ENCODE measurements at regions not wholly inside any gene's neighbourhood (a gene's known extent, or its start where the extent isn't known, plus 50 kb on each side); places are given as distances from the start of the nearest gene placed in this dataset.

GRCh38 chr13:30026909-30027308, 176.5 kb upstream of the UBL3 start:
- Histone ChIP-seq H3K79me2 (ENCODE audit: control insufficient read depth, insufficient read depth, low read length) (no peaks in the 10 kb centered on the region), H3K9ac (ENCODE audit: insufficient read depth, low read length) (no peak overlapping the region), H2AFZ (ENCODE audit: low read length) (no peak overlapping the region), H4K20me1 (ENCODE audit: control insufficient read depth, extremely low read depth, insufficient read depth, low read length) (no peaks in the 10 kb centered on the region), H3K27me3 (ENCODE audit: control insufficient read depth, insufficient read depth, low read length) (no peaks in the 10 kb centered on the region), H3K4me2 (ENCODE audit: extremely low read depth, insufficient read depth, low read length) (no peak overlapping the region), H3K9me3 (ENCODE audit: control insufficient read depth, insufficient read depth, low read depth, low read length) (no peaks in the 10 kb centered on the region), H3K27ac (ENCODE audit: insufficient read depth, low read length) (no peak overlapping the region), H3K36me3 (ENCODE audit: control insufficient read depth, insufficient read depth, low read length) (no peaks in the 10 kb centered on the region), H3K4me1 (ENCODE audit: control insufficient read depth, extremely low read depth, insufficient read depth, low read length) (no peaks in the 10 kb centered on the region), H3K4me3 (replicated peaks in 1 of 4; ENCODE audit: control extremely low read depth in 1 of 4, insufficient read depth in 1 of 4, low read depth in 3 of 4, low read length in 4 of 4) (no peak overlapping the region)
- no peak for DNase-seq (ENCODE audit: low read depth in 2 of 2)
- TF ChIP-seq CTCF (conservative IDR thresholded peaks at IDR 0.05 in 1 of 2, IDR thresholded peaks at IDR 0.05 in 1 of 2; ENCODE audit: low read depth in 1 of 2, low read length in 2 of 2) = no peak
- TF ChIP-seq EZH2 (IDR thresholded peaks at IDR 0.05; ENCODE audit: low read length, missing control alignments) = no peak

- Histone ChIP-seq H3K4me2 (ENCODE audit: extremely low read depth, insufficient read depth, low read length) (peak overlapping the region; percentile 2), H3K36me3 (ENCODE audit: control insufficient read depth, insufficient read depth, low read length) (no peaks in the 10 kb centered on the region), H4K20me1 (ENCODE audit: control insufficient read depth, extremely low read depth, insufficient read depth, low read length) (no peaks in the 10 kb centered on the region), H3K79me2 (ENCODE audit: control insufficient read depth, insufficient read depth, low read length) (no peaks in the 10 kb centered on the region), H3K27me3 (ENCODE audit: control insufficient read depth, insufficient read depth, low read length) (no peaks in the 10 kb centered on the region), H3K27ac (ENCODE audit: insufficient read depth, low read length) (no peak overlapping the region), H3K4me3 (replicated peaks in 1 of 4; ENCODE audit: control extremely low read depth in 1 of 4, insufficient read depth in 1 of 4, low read depth in 3 of 4, low read length in 4 of 4) (no peak overlapping the region), H3K4me1 (ENCODE audit: control insufficient read depth, extremely low read depth, insufficient read depth, low read length) (peaks cover 2% of the 10 kb centered on the region), H3K9ac (ENCODE audit: insufficient read depth, low read length) (no peak overlapping the region), H3K9me3 (ENCODE audit: control insufficient read depth, insufficient read depth, low read depth, low read length) (no peaks in the 10 kb centered on the region), H2AFZ (ENCODE audit: low read length) (no peak overlapping the region)
- peak; percentile 68 to 91 for DNase-seq (ENCODE audit: low read depth in 2 of 2)
- TF ChIP-seq CTCF (conservative IDR thresholded peaks at IDR 0.05 in 1 of 2, IDR thresholded peaks at IDR 0.05 in 1 of 2; ENCODE audit: low read depth in 1 of 2, low read length in 2 of 2) (no peak), EZH2 (IDR thresholded peaks at IDR 0.05; ENCODE audit: low read length, missing control alignments) (no peak)
Measured at GRCh38 chr13:30026093-30026492, 175.7 kb upstream of the UBL3 start.

GRCh38 chr13:30025351-30025750, 174.9 kb upstream of the UBL3 start:
- Histone ChIP-seq H3K9me3 (ENCODE audit: control insufficient read depth, insufficient read depth, low read depth, low read length) (no peaks in the 10 kb centered on the region), H3K27me3 (ENCODE audit: control insufficient read depth, insufficient read depth, low read length) (no peaks in the 10 kb centered on the region), H3K4me3 (replicated peaks in 1 of 4; ENCODE audit: control extremely low read depth in 1 of 4, insufficient read depth in 1 of 4, low read depth in 3 of 4, low read length in 4 of 4) (no peak overlapping the region), H3K36me3 (ENCODE audit: control insufficient read depth, insufficient read depth, low read length) (no peaks in the 10 kb centered on the region), H2AFZ (ENCODE audit: low read length) (no peak overlapping the region), H4K20me1 (ENCODE audit: control insufficient read depth, extremely low read depth, insufficient read depth, low read length) (no peaks in the 10 kb centered on the region), H3K9ac (ENCODE audit: insufficient read depth, low read length) (no peak overlapping the region), H3K27ac (ENCODE audit: insufficient read depth, low read length) (no peak overlapping the region), H3K4me2 (ENCODE audit: extremely low read depth, insufficient read depth, low read length) (no peak overlapping the region), H3K79me2 (ENCODE audit: control insufficient read depth, insufficient read depth, low read length) (no peaks in the 10 kb centered on the region), H3K4me1 (ENCODE audit: control insufficient read depth, extremely low read depth, insufficient read depth, low read length) (peaks cover 5% of the 10 kb centered on the region)
- TF ChIP-seq CTCF (conservative IDR thresholded peaks at IDR 0.05 in 1 of 2, IDR thresholded peaks at IDR 0.05 in 1 of 2; ENCODE audit: low read depth in 1 of 2, low read length in 2 of 2) (no peak), EZH2 (IDR thresholded peaks at IDR 0.05; ENCODE audit: low read length, missing control alignments) (no peak)
- DNase-seq (ENCODE audit: low read depth in 2 of 2) = no peak

All from fibroblast of lung (primary cell).